DOHH2 (cell line): ENCODE measurements at regions not wholly inside any gene's neighbourhood (a gene's known extent, or its start where the extent isn't known, plus 50 kb on each side); places are given as distances from the start of the nearest gene placed in this dataset.

Experiments
- EZH2phosphoT487 ChIP-seq: fragments of 200-600 bp; sonication (generic); IDR thresholded peaks from 2 replicates; pipeline ENCODE4 v1.6.1; 2017; ENCODE audit warnings: borderline replicate concordance, mild to moderate bottlenecking, antibody characterized with exemption, low read length, moderate library complexity, mixed read lengths
- TF ChIP-seq, protein P1 (sequence below): fragments of 200-600 bp; sonication (generic); IDR thresholded peaks from one replicate; pipeline ENCODE4 v1.5.1; 2014; ENCODE audit warnings: antibody characterized with exemption, mild to moderate bottlenecking, low read depth, low read length; ENCODE audit not compliant: poor library complexity, severe bottlenecking

DNA sequence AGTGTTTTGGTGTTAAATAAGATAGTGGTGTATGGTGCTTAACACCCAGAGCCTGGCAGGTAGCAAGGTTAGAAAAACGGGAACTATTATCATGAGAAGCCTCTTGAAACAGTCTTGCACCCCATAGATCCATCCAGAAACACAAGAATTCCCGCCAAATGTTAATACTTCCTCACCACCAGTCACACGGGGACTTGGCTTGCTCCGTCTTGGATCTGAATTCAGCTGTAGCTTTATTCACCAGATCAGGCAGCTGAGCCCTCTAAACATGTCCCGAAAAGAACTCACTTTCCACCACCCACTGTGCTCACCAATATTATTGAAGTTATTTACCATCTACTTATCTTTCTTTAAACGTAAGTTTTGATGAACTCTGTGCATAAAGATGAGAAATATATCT is 101.6 kb upstream of the PTPN3 start:
- TF ChIP-seq, protein P1, sequence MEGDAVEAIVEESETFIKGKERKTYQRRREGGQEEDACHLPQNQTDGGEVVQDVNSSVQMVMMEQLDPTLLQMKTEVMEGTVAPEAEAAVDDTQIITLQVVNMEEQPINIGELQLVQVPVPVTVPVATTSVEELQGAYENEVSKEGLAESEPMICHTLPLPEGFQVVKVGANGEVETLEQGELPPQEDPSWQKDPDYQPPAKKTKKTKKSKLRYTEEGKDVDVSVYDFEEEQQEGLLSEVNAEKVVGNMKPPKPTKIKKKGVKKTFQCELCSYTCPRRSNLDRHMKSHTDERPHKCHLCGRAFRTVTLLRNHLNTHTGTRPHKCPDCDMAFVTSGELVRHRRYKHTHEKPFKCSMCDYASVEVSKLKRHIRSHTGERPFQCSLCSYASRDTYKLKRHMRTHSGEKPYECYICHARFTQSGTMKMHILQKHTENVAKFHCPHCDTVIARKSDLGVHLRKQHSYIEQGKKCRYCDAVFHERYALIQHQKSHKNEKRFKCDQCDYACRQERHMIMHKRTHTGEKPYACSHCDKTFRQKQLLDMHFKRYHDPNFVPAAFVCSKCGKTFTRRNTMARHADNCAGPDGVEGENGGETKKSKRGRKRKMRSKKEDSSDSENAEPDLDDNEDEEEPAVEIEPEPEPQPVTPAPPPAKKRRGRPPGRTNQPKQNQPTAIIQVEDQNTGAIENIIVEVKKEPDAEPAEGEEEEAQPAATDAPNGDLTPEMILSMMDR, result no peak
- TF ChIP-seq EZH2phosphoT487, result no peak
